HUES64 (cell line): ENCODE measurements at regions not wholly inside any gene's neighbourhood (a gene's known extent, or its start where the extent isn't known, plus 50 kb on each side); places are given as distances from the start of the nearest gene placed in this dataset.

ENCODE experiments used
- H3K27ac ChIP-seq: 2 replicates; pipeline ENCODE4 v1.7.0; 2013; ENCODE audit warnings: low read depth, low read length, inconsistent platforms
- H3K27me3 ChIP-seq: 2 replicates; pipeline ENCODE4 v1.6.1; 2013; ENCODE audit warnings: mild to moderate bottlenecking, low read length; ENCODE audit not compliant: insufficient read depth
- H3K36me3 ChIP-seq: 2 replicates; pipeline ENCODE4 v1.6.1; 2013; ENCODE audit warnings: mild to moderate bottlenecking, low read length; ENCODE audit not compliant: insufficient read depth
- H3K4me1 ChIP-seq: 2 replicates; pipeline ENCODE4 v1.6.1; 2013; ENCODE audit warnings: mild to moderate bottlenecking, low read length, moderate library complexity; ENCODE audit not compliant: insufficient read depth
- H3K4me3 ChIP-seq: 2 replicates; pipeline ENCODE4 v1.5.1; 2013; ENCODE audit warnings: mild to moderate bottlenecking, low read length, moderate library complexity
- H3K9ac ChIP-seq: 2 replicates; pipeline ENCODE4 v1.6.1; 2013; ENCODE audit warnings: mild to moderate bottlenecking, low read depth, low read length
- H3K9me3 ChIP-seq: 2 replicates; pipeline ENCODE4 v1.6.1; 2013; ENCODE audit warnings: low read depth, low read length; ENCODE audit not compliant: insufficient read depth
- WGBS: fragments of 150-250, 120-280 bp; methylation state at CpG from one replicate; pipeline ENCODE4 v1.1.7; 2013; ENCODE audit warnings: missing lambda C conversion rate; 5-methylcytosine and 5-hydroxymethylcytosine counted together

- no peaks in the 10 kb centered on the region for H3K27me3 ChIP-seq
- no peaks in the 10 kb centered on the region for H3K36me3 ChIP-seq
- H3K9ac ChIP-seq, result no peak overlapping the region
- 89% methylated on average over 2 of the region's 3 CpGs for WGBS
- no peak overlapping the region for H3K4me3 ChIP-seq
- no peaks in the 10 kb centered on the region for H3K9me3 ChIP-seq
- H3K27ac ChIP-seq, result no peak overlapping the region
- H3K4me1 ChIP-seq, result no peaks in the 10 kb centered on the region
Observed at GRCh38 chr3:4107430-4107829, 195.7 kb upstream of the SETMAR start.

GRCh38 chr3:4113811-4114522 is 189.2 kb upstream of the SETMAR start:
- H3K4me1 ChIP-seq, result no peaks in the 10 kb centered on the region
- H3K27ac ChIP-seq, result no peak overlapping the region
- H3K9ac ChIP-seq, result no peak overlapping the region
- H3K9me3 ChIP-seq, result no peaks in the 10 kb centered on the region
- H3K27me3 ChIP-seq, result no peaks in the 10 kb centered on the region
- 91% methylated on average over 1 of the region's 2 CpGs for WGBS
- H3K4me3 ChIP-seq, result no peak overlapping the region
- no peaks in the 10 kb centered on the region for H3K36me3 ChIP-seq

GRCh38 chr3:4119119-4119518 is 184.1 kb upstream of the SETMAR start:
- H3K36me3 ChIP-seq, result no peaks in the 10 kb centered on the region
- no peak overlapping the region for H3K27ac ChIP-seq
- no peak overlapping the region for H3K4me3 ChIP-seq
- H3K9ac ChIP-seq, result no peak overlapping the region
- no peaks in the 10 kb centered on the region for H3K4me1 ChIP-seq
- no peaks in the 10 kb centered on the region for H3K27me3 ChIP-seq
- 85% methylated on average over 2 of the region's 2 CpGs for WGBS
- H3K9me3 ChIP-seq, result no peaks in the 10 kb centered on the region

- H3K9me3 ChIP-seq, result 0 out of 2 replicates have a peak, but pooled peaks cover 7% of the 10 kb centered on the region
- no peaks in the 10 kb centered on the region for H3K36me3 ChIP-seq
- no peak overlapping the region for H3K27ac ChIP-seq
- no peaks in the 10 kb centered on the region for H3K4me1 ChIP-seq
- H3K4me3 ChIP-seq, result no peak overlapping the region
- H3K9ac ChIP-seq, result no peak overlapping the region
- WGBS, result 93% methylated on average over 3 of the region's 3 CpGs
- no peaks in the 10 kb centered on the region for H3K27me3 ChIP-seq
Observed at GRCh38 chr3:4125576-4125975, 177.6 kb upstream of the SETMAR start.

GRCh38 chr3:4138150-4138785 is 164.9 kb upstream of the SETMAR start:
- H3K4me3 ChIP-seq, result no peak overlapping the region
- no peaks in the 10 kb centered on the region for H3K9me3 ChIP-seq
- H3K27me3 ChIP-seq, result no peaks in the 10 kb centered on the region
- no peak overlapping the region for H3K27ac ChIP-seq
- H3K9ac ChIP-seq, result no peak overlapping the region
- WGBS, result 94% methylated on average over 3 of the region's 3 CpGs
- H3K36me3 ChIP-seq, result no peaks in the 10 kb centered on the region
- no peaks in the 10 kb centered on the region for H3K4me1 ChIP-seq

- Histone ChIP-seq H3K4me3 (no peak overlapping the region), H3K27ac (no peak overlapping the region), H3K27me3 (no peaks in the 10 kb centered on the region), H3K36me3 (no peaks in the 10 kb centered on the region), H3K9ac (no peak overlapping the region), H3K9me3 (no peaks in the 10 kb centered on the region), H3K4me1 (no peaks in the 10 kb centered on the region)
- 97% methylated on average over 3 of the region's 4 CpGs for WGBS
Observed at GRCh38 chr3:4138786-4139431, 164.3 kb upstream of the SETMAR start.

GRCh38 chr3:4139462-4140140 is 163.6 kb upstream of the SETMAR start:
- 64% methylated on average over 3 of the region's 3 CpGs for WGBS

GRCh38 chr3:4140921-4141320 is 162.2 kb upstream of the SETMAR start:
- Histone ChIP-seq H3K4me3 (no peak overlapping the region), H3K9ac (no peak overlapping the region), H3K9me3 (no peaks in the 10 kb centered on the region), H3K4me1 (no peaks in the 10 kb centered on the region), H3K36me3 (no peaks in the 10 kb centered on the region), H3K27me3 (no peaks in the 10 kb centered on the region), H3K27ac (no peak overlapping the region)
- no CpG with 5 or more reads among the region's 1 CpG for WGBS

More at GRCh38 chr3:4139462-4140140, 163.6 kb upstream of the SETMAR start:
- no peak overlapping the region for H3K4me3 ChIP-seq
- H3K27ac ChIP-seq, result no peak overlapping the region
- no peaks in the 10 kb centered on the region for H3K27me3 ChIP-seq
- H3K36me3 ChIP-seq, result no peaks in the 10 kb centered on the region
- H3K9ac ChIP-seq, result no peak overlapping the region
- no peaks in the 10 kb centered on the region for H3K9me3 ChIP-seq
- H3K4me1 ChIP-seq, result no peaks in the 10 kb centered on the region

- no peaks in the 10 kb centered on the region for H3K4me1 ChIP-seq
- no peak overlapping the region for H3K9ac ChIP-seq
- H3K36me3 ChIP-seq, result no peaks in the 10 kb centered on the region
- H3K9me3 ChIP-seq, result no peaks in the 10 kb centered on the region
- H3K4me3 ChIP-seq, result no peak overlapping the region
- H3K27ac ChIP-seq, result no peak overlapping the region
- H3K27me3 ChIP-seq, result no peaks in the 10 kb centered on the region
- WGBS, result 95% methylated on average over 3 of the region's 3 CpGs
Observed at GRCh38 chr3:4147556-4148118, 155.5 kb upstream of the SETMAR start.

- Histone ChIP-seq H3K9ac (no peak overlapping the region), H3K9me3 (no peaks in the 10 kb centered on the region), H3K36me3 (no peaks in the 10 kb centered on the region), H3K27ac (no peak overlapping the region), H3K4me3 (no peak overlapping the region), H3K27me3 (no peaks in the 10 kb centered on the region), H3K4me1 (no peaks in the 10 kb centered on the region)
- 98% methylated on average over 2 of the region's 2 CpGs for WGBS
Observed at GRCh38 chr3:4149296-4149695, 153.9 kb upstream of the SETMAR start.

- Histone ChIP-seq H3K9ac (no peak overlapping the region), H3K27me3 (no peaks in the 10 kb centered on the region), H3K4me1 (no peaks in the 10 kb centered on the region), H3K4me3 (no peak overlapping the region), H3K36me3 (no peaks in the 10 kb centered on the region), H3K27ac (no peak overlapping the region), H3K9me3 (no peaks in the 10 kb centered on the region)
- WGBS, result 93% methylated on average over 5 of the region's 5 CpGs
Observed at GRCh38 chr3:4150816-4151215, 152.4 kb upstream of the SETMAR start.
